GM12891 (cell line): ENCODE measurements at regions not wholly inside any gene's neighbourhood (a gene's known extent, or its start where the extent isn't known, plus 50 kb on each side); places are given as distances from the start of the nearest gene placed in this dataset.

Experiments used
- DNase-seq: peaks from one replicate; pipeline ENCODE4 v3.0.0; 2011; ENCODE audit warnings: low spot score; ENCODE audit not compliant: insufficient read length
- FAIRE-seq: peaks from 2 replicates; lab custom pipeline; 2011; peaks lifted over from hg19 to GRCh38; lab: Jason Lieb, UNC
- PAX5 ChIP-seq: IDR thresholded peaks from 2 replicates; pipeline ENCODE4 v1.6.1; 2011; ENCODE audit warnings: low read length, moderate library complexity, mild to moderate bottlenecking; ENCODE audit not compliant: insufficient read depth, severe bottlenecking
- POLR2A ChIP-seq: IDR thresholded peaks from 2 replicates; pipeline ENCODE4 v1.6.1; 2011; ENCODE audit warnings: low read depth, low read length, control low read depth
- POLR2AphosphoS5 ChIP-seq: IDR thresholded peaks from 2 replicates; pipeline ENCODE4 v1.6.1; 2011; ENCODE audit warnings: low read depth, low read length, control low read depth
- POU2F2 ChIP-seq: IDR thresholded peaks from 2 replicates; pipeline ENCODE4 v1.6.1; 2011; ENCODE audit warnings: low read depth, mild to moderate bottlenecking, control low read depth, low read length, moderate library complexity
- SPI1 ChIP-seq: IDR thresholded peaks from 2 replicates; pipeline ENCODE4 v1.6.1; 2011; ENCODE audit warnings: low read depth, low read length, control low read depth
- TAF1 ChIP-seq: IDR thresholded peaks from 2 replicates; pipeline ENCODE4 v1.6.1; 2011; ENCODE audit warnings: low read depth, low read length, control low read depth

DNA sequence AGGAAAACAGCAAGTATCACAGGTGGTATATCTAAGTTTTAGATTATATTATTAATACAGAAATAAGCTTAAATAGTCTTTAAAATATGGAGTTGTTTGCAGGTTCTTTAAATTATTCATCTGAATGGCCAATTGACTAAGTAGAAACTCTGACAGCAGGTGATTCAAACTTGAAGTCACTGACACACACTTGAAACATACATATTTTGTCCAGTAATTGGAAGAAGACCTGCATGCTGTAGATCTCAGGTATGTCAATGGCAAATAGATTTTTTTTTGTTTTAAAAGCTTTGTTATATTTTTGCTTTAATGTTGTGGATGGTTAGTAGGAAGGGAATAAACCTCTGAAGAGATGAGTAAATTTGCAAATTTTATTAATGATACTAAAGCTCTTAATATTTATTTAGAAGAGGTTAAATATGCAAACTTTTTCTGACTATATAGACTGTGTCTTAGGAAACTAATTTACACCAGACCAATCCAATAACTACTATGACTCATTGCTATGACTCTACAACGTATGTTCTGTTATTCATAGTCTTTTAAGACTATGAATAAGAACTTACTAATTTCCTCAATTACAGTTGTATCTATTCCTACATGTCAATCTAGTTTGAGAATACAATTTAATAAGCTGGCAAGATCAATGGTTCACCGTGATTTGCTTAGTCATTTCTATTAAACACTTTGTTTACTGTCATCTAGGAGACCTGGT lies 53.9 kb upstream of the RORB start:
- no peak for DNase-seq
- TF ChIP-seq TAF1 (no peak), POU2F2 (no peak), SPI1 (no peak), PAX5 (no peak), POLR2AphosphoS5 (no peak), POLR2A (no peak)
- FAIRE-seq: no peak

GRCh38 chr9:74444369-74444768 lies 52.8 kb upstream of the RORB start:
- no peak for TF ChIP-seq POU2F2
- no peak for TF ChIP-seq POLR2A
- no peak for TF ChIP-seq SPI1
- TF ChIP-seq POLR2AphosphoS5: no peak
- TF ChIP-seq PAX5: no peak
- TF ChIP-seq TAF1: no peak

More at GRCh38 chr9:74444369-74444768, 52.8 kb upstream of the RORB start:
- no peak for FAIRE-seq
- no peak for DNase-seq
